MCF 10A (cell line): ENCODE measurements at regions not wholly inside any gene's neighbourhood (a gene's known extent, or its start where the extent isn't known, plus 50 kb on each side); places are given as distances from the start of the nearest gene placed in this dataset.

Source experiments
- BruUV-seq: library from RNA; stranded (reverse); fragments of 400-500 nt; replicated peaks from 2 replicates; lab custom pipeline; 2021; lab: Mats Ljungman, UMichigan
- CTCF ChIA-PET: fragments of 300-600 bp; sonication (Branson Sonifier 250); formaldehyde crosslinking; extraction: SDS; loops from one replicate; lab custom pipeline; 2021; ENCODE audit warnings: antibody characterized with exemption, inconsistent platforms; lab: Yijun Ruan, JAX
- POLR2A ChIA-PET: fragments of 300-600, 350-650 bp; sonication (Branson Sonifier 250); formaldehyde crosslinking; extraction: SDS; loops from one replicate; lab custom pipeline; 2020; ENCODE audit warnings: antibody characterized with exemption, inconsistent platforms; lab: Yijun Ruan, JAX
- DNase-seq: peaks from one replicate; pipeline ENCODE4 v3.0.0-alpha.2; 2018; ENCODE audit not compliant: unreplicated experiment
- H3K27ac Mint-ChIP-seq: one replicate; pipeline ENCODE4 v1.8.0; 2022; ENCODE audit warnings: mild to moderate bottlenecking, low read depth, mixed read lengths; ENCODE audit not compliant: unreplicated experiment
- H3K27me3 Mint-ChIP-seq: one replicate; pipeline ENCODE4 v1.8.0; 2022; ENCODE audit warnings: mixed read lengths; ENCODE audit not compliant: insufficient read depth, unreplicated experiment
- H3K36me3 Mint-ChIP-seq: one replicate; pipeline ENCODE4 v1.8.0; 2022; ENCODE audit warnings: mild to moderate bottlenecking, moderate library complexity, mixed read lengths; ENCODE audit not compliant: insufficient read depth, unreplicated experiment
- H3K4me1 Mint-ChIP-seq: one replicate; pipeline ENCODE4 v1.8.0; 2022; ENCODE audit warnings: mixed read lengths; ENCODE audit not compliant: insufficient read depth, unreplicated experiment
- H3K4me3 Mint-ChIP-seq: one replicate; pipeline ENCODE4 v1.8.0; 2022; ENCODE audit warnings: mild to moderate bottlenecking, moderate library complexity, mixed read lengths; ENCODE audit not compliant: unreplicated experiment
- H3K9me3 Mint-ChIP-seq: one replicate; pipeline ENCODE4 v1.8.0; 2022; ENCODE audit warnings: mixed read lengths; ENCODE audit not compliant: unreplicated experiment
- CTCF ChIP-seq: fragments of 200-600 bp; IDR thresholded peaks from one replicate; pipeline ENCODE4 v1.8.0; 2022; ENCODE audit warnings: antibody characterized with exemption, mild to moderate bottlenecking; ENCODE audit not compliant: unreplicated experiment
- intact Hi-C: fragments of 100-400 bp; cut with micrococcal nuclease; formaldehyde crosslinking; loops from 2 replicates; pipeline ENCODE4 v1.14.1; 2022

- no peaks in the 10 kb centered on the region for H3K27me3 Mint-ChIP-seq
- H3K27ac Mint-ChIP-seq, result no peak overlapping the region
- intact Hi-C loops, result no loop called here
- H3K4me3 Mint-ChIP-seq, result no peak overlapping the region
- ChIA-PET CTCF (no interaction called here), POLR2A (no interaction called here)
- no peaks in the 10 kb centered on the region for H3K4me1 Mint-ChIP-seq
- no peak for DNase-seq
- peaks cover 3% of the 10 kb centered on the region for H3K9me3 Mint-ChIP-seq
- no peak for TF ChIP-seq CTCF
- BruUV-seq, result no TSS peak
- H3K36me3 Mint-ChIP-seq, result no peaks in the 10 kb centered on the region
Measured at GRCh38 chr2:207385076-207385475, 144.7 kb upstream of the CREB1 start.

GRCh38 chr2:207385903-207386302 lies 143.9 kb upstream of the CREB1 start:
- no peak overlapping the region for H3K27ac Mint-ChIP-seq
- CTCF ChIA-PET, result interaction anchor here (0.7 kb wide), 1 partner anchor 400 kb away, joined by 3 read pairs; no protein-coding TSS in a partner anchor

GRCh38 chr2:207387001-207387571 lies 142.7 kb upstream of the CREB1 start:
- no peak for DNase-seq
- Mint-ChIP-seq H3K27me3 (no peaks in the 10 kb centered on the region), H3K27ac (no peak overlapping the region), H3K4me3 (no peak overlapping the region), H3K9me3 (no peaks in the 10 kb centered on the region), H3K4me1 (peaks cover 6% of the 10 kb centered on the region), H3K36me3 (no peaks in the 10 kb centered on the region)
- BruUV-seq, result no TSS peak
- ChIA-PET CTCF (no interaction called here), POLR2A (no interaction called here)
- TF ChIP-seq CTCF, result no peak
- intact Hi-C loops, result no loop called here

More at GRCh38 chr2:207385903-207386302, 143.9 kb upstream of the CREB1 start:
- TF ChIP-seq CTCF, result no peak
- BruUV-seq, result no TSS peak
- DNase-seq, result peak; percentile 27
- intact Hi-C loops, result no loop called here
- Mint-ChIP-seq H3K27me3 (no peaks in the 10 kb centered on the region), H3K4me3 (no peak overlapping the region), H3K9me3 (no peaks in the 10 kb centered on the region), H3K4me1 (no peaks in the 10 kb centered on the region), H3K36me3 (no peaks in the 10 kb centered on the region)
- POLR2A ChIA-PET, result no interaction called here

GRCh38 chr2:207390302-207391095 lies 139.3 kb upstream of the CREB1 start:
- POLR2A ChIA-PET, result interaction anchor here (0.6 to 1.0 kb wide), 4 partner anchors 54 to 299 kb away, joined by 3 read pairs; partner anchors contain the start of gene KLF7
- Mint-ChIP-seq H3K27ac (no peak overlapping the region), H3K9me3 (peaks cover 6% of the 10 kb centered on the region), H3K4me1 (peaks cover 24% of the 10 kb centered on the region), H3K27me3 (no peaks in the 10 kb centered on the region), H3K4me3 (no peak overlapping the region), H3K36me3 (no peaks in the 10 kb centered on the region)
- BruUV-seq, result no TSS peak
- TF ChIP-seq CTCF, result no peak
- intact Hi-C loops, result no loop called here
- DNase-seq, result no peak
- CTCF ChIA-PET, result no interaction called here
